Spleen (tissue), 7 donors: ENCODE measurements at regions not wholly inside any gene's neighbourhood (a gene's known extent, or its start where the extent isn't known, plus 50 kb on each side); places are given as distances from the start of the nearest gene placed in this dataset.

Experiments used
- CTCF ChIP-seq, 11 experiments: fragments of 200-600 bp in 7 of 11; fragments of 450-650 bp in 4 of 11; sonication (generic) in 4 of 11; IDR thresholded peaks in 8 of 11; conservative IDR thresholded peaks in 3 of 11; 1 replicate in 7 of 11; 2 replicates in 4 of 11; pipeline versions ENCODE4 v1.4.0 to v1.8.0; 2016 to 2021; ENCODE audit warnings: antibody characterized with exemption in 11 of 11, inconsistent platforms in 4 of 11, mild to moderate bottlenecking in 1 of 11
- POLR2A ChIP-seq, 3 donors: fragments of 450-650 bp; IDR thresholded peaks; one replicate each; pipeline ENCODE4 v1.5.1; 2017; ENCODE audit warnings: antibody characterized with exemption in 3 of 3, mild to moderate bottlenecking in 1 of 3
- donor health status: DM: no; HTN: no; CAD: no; lungs with moderate emphysema.
- donor health status: DM: no; HTN: no; CAD: no.
- donor health status: DM: no; HTN: no; CAD: no.

DNA sequence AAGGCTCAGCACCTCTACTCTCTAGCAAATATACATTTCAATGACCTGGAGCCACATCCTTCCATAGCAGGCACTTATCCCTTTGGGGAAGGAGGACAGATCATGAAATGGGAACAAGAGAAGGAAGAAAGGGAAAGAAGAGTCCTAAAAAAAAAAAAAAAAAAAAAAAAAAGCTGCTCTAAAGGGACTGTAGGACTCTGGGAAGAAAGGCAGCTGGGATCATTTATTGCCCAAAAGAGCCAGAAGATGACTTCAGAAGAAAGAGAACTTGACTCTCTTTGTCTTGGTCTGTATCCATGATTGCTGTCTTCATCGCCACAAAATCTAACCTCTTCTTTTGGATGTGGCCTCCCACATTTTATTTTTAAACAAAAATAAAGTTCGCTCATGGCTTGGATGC, 203.6 kb upstream of the CELF2 start:
- TF ChIP-seq CTCF (IDR thresholded peaks at IDR 0.05 in 8 of 11, conservative IDR thresholded peaks at IDR 0.05 in 3 of 11) (no peak), POLR2A (IDR thresholded peaks at IDR 0.05) (no peak)
